Gastrocnemius medialis (tissue), 4 donors: ENCODE measurements at regions not wholly inside any gene's neighbourhood (a gene's known extent, or its start where the extent isn't known, plus 50 kb on each side); places are given as distances from the start of the nearest gene placed in this dataset.

Experiments used
- POLR2A ChIP-seq, 2 donors: fragments of 450-650 bp; IDR thresholded peaks; one replicate each; pipeline ENCODE4 v1.6.1; 2017; ENCODE audit warnings: antibody characterized with exemption in 2 of 2, mild to moderate bottlenecking in 2 of 2, moderate library complexity in 2 of 2
- TF ChIP-seq, protein P1 (sequence below), 5 experiments: fragments of 450-650 bp in 3 of 5; fragments of 200-600 bp in 2 of 5; sonication (generic) in 2 of 5; IDR thresholded peaks in 4 of 5; conservative IDR thresholded peaks in 1 of 5; 1 replicate in 4 of 5; 2 replicates in 1 of 5; pipeline ENCODE4 v1.5.1; 2016 to 2019; ENCODE audit warnings: antibody characterized with exemption in 5 of 5, mild to moderate bottlenecking in 3 of 5, moderate library complexity in 3 of 5

DNA sequence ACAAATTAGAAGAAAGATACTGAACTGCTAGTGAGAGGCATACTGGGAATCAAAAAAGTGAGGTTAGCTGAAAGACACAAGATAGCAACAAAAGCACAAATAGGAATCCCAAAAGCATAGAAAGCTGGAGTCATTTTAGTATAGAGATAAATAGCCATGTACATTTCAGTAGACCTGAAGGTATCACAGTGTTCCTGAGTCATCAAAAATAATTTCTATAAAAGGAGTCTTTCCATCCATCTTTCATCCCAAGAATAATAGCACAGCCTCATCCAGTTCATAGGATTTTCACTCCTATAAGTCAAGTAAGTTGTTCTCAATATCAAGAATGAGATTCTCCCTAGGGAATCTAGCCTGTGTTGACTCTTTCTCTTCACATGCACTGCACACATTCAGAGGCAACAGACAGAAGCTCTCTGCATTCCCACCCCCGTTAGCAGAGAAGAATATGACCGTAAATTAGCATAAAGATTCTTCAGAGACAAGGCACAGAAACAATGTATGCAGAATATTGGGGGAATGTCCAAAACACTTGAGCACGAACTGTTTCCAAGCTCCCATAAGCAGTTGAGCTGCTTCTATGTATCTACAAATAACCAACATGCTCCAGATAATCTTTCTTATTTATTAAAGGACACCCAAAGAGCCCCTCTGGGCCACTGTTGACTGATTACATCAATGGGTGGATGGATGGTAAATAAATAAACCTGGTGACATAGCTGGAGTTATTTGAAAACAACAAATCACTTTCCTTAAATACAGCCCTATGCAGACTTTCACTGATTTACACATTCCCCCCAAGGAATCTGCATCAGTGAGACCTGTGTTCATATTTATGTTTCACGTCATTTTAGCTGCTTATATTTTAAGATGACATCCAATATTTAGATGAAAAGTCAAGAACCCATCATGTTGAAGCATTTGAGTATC lies 174.5 kb upstream of the PKDCC start:
- TF ChIP-seq, protein P1, sequence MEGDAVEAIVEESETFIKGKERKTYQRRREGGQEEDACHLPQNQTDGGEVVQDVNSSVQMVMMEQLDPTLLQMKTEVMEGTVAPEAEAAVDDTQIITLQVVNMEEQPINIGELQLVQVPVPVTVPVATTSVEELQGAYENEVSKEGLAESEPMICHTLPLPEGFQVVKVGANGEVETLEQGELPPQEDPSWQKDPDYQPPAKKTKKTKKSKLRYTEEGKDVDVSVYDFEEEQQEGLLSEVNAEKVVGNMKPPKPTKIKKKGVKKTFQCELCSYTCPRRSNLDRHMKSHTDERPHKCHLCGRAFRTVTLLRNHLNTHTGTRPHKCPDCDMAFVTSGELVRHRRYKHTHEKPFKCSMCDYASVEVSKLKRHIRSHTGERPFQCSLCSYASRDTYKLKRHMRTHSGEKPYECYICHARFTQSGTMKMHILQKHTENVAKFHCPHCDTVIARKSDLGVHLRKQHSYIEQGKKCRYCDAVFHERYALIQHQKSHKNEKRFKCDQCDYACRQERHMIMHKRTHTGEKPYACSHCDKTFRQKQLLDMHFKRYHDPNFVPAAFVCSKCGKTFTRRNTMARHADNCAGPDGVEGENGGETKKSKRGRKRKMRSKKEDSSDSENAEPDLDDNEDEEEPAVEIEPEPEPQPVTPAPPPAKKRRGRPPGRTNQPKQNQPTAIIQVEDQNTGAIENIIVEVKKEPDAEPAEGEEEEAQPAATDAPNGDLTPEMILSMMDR (IDR thresholded peaks at IDR 0.05 in 4 of 5, conservative IDR thresholded peaks at IDR 0.05 in 1 of 5): no peak
- no peak for TF ChIP-seq POLR2A (IDR thresholded peaks at IDR 0.05)
